DMS79 (cell line): ENCODE measurements at regions not wholly inside any gene's neighbourhood (a gene's known extent, or its start where the extent isn't known, plus 50 kb on each side); places are given as distances from the start of the nearest gene placed in this dataset.
"Not testable (repeated sequence)": the region's sequence is repeated elsewhere in the genome, so short reads cannot be mapped to it uniquely, and the experiment has no call there.

ENCODE experiments used
- DNase-seq: peaks from one replicate; lab custom pipeline; 2025; lab: John Stamatoyannopoulos, UW

GRCh38 chr1:185681034-185681633 is 53.1 kb upstream of the HMCN1 start:
- peak; percentile 30 for DNase-seq

GRCh38 chr1:185680453-185680852 is 53.7 kb upstream of the HMCN1 start:
- no peak for DNase-seq

GRCh38 chr1:185679220-185679619 is 55.0 kb upstream of the HMCN1 start:
- no peak for DNase-seq

GRCh38 chr1:185676969-185677368 is 57.2 kb upstream of the HMCN1 start:
- DNase-seq: no peak

- no peak for DNase-seq
Measured at GRCh38 chr1:185674201-185674600, 60.0 kb upstream of the HMCN1 start.

GRCh38 chr1:185672719-185673360 is 61.4 kb upstream of the HMCN1 start:
- no peak for DNase-seq

- DNase-seq: no peak
Measured at GRCh38 chr1:185670187-185670627, 64.0 kb upstream of the HMCN1 start.

- no peak for DNase-seq
Measured at GRCh38 chr1:185668013-185668412, 66.2 kb upstream of the HMCN1 start.

- no peak for DNase-seq
Measured at GRCh38 chr1:185666582-185666981, 67.6 kb upstream of the HMCN1 start.

- DNase-seq: no peak
Measured at GRCh38 chr1:185663771-185664296, 70.4 kb upstream of the HMCN1 start.

GRCh38 chr1:185663332-185663731 is 70.9 kb upstream of the HMCN1 start:
- no peak for DNase-seq

- no peak for DNase-seq
Measured at GRCh38 chr1:185661971-185662370, 72.2 kb upstream of the HMCN1 start.

- DNase-seq: no peak
Measured at GRCh38 chr1:185656663-185657062, 77.5 kb upstream of the HMCN1 start.

- DNase-seq: no peak
Measured at GRCh38 chr1:185654952-185655314, 79.3 kb upstream of the HMCN1 start.

GRCh38 chr1:185654199-185654951 is 79.8 kb upstream of the HMCN1 start:
- DNase-seq: no peak

GRCh38 chr1:185653615-185654014 is 80.6 kb upstream of the HMCN1 start:
- DNase-seq: no peak

- DNase-seq: no peak
Measured at GRCh38 chr1:185652348-185652747, 81.8 kb upstream of the HMCN1 start.

GRCh38 chr1:185650602-185651230 is 83.5 kb upstream of the HMCN1 start:
- DNase-seq: no peak

GRCh38 chr1:185648858-185649589 is 85.2 kb upstream of the HMCN1 start:
- no peak for DNase-seq

- DNase-seq: not testable (repeated sequence)
Measured at GRCh38 chr1:185647597-185648267, 86.5 kb upstream of the HMCN1 start.

- no peak for DNase-seq
Measured at GRCh38 chr1:185646202-185646683, 87.9 kb upstream of the HMCN1 start.
